Heart right ventricle (tissue), 16 donors: ENCODE measurements at regions not wholly inside any gene's neighbourhood (a gene's known extent, or its start where the extent isn't known, plus 50 kb on each side); places are given as distances from the start of the nearest gene placed in this dataset.

Experiments
- ATAC-seq, 8 donors: fragments of 200-7000 bp; cut with Tn5 transposase; one replicate each; pipeline ENCODE4 v1.9.1; 2020; ENCODE audit warnings: mild to moderate bottlenecking in 8 of 8, moderate library complexity in 8 of 8, moderate number of reproducible peaks in 1 of 8
- DNase-seq, 2 donors: peaks; one replicate each; pipeline ENCODE4 v3.0.0-alpha.2; 2020
- H3K27ac ChIP-seq, 10 donors: fragments of 200-600 bp; sonication (generic) in 2 of 10; one replicate each; pipeline versions ENCODE4 v1.5.0 to v1.8.0; 2020 to 2022; ENCODE audit warnings: mild to moderate bottlenecking in 3 of 10
- H3K27me3 ChIP-seq, 7 donors: fragments of 200-600 bp; one replicate each; pipeline ENCODE4 v1.8.0; 2021 to 2022; ENCODE audit warnings: mild to moderate bottlenecking in 2 of 7
- H3K36me3 ChIP-seq, 9 donors: fragments of 200-600 bp; sonication (generic) in 1 of 9; one replicate each; pipeline versions ENCODE4 v1.5.0 to v1.8.0; 2020 to 2022; ENCODE audit warnings: mild to moderate bottlenecking in 2 of 9
- H3K4me1 ChIP-seq, 9 donors: fragments of 200-600 bp; sonication (generic) in 1 of 9; one replicate each; pipeline versions ENCODE4 v1.5.0 to v1.8.0; 2020 to 2022; ENCODE audit warnings: mild to moderate bottlenecking in 4 of 9
- H3K4me3 ChIP-seq, 10 donors: fragments of 200-600 bp; sonication (generic) in 2 of 10; one replicate each; pipeline versions ENCODE4 v1.5.0 to v1.8.0; 2020 to 2022; ENCODE audit warnings: mild to moderate bottlenecking in 7 of 10, moderate library complexity in 2 of 10
- H3K9me3 ChIP-seq, 11 donors: fragments of 200-600 bp in 10 of 11; sonication (generic) in 2 of 11; one replicate each; pipeline versions ENCODE4 v1.5.0 to v1.8.0; 2013 to 2022; ENCODE audit warnings: mild to moderate bottlenecking in 2 of 11, control low read depth in 1 of 11, moderate library complexity in 1 of 11
- CTCF ChIP-seq, 9 donors: fragments of 200-600 bp; sonication (generic) in 2 of 9; IDR thresholded peaks; one replicate each; pipeline versions ENCODE4 v1.5.0 to v1.8.0; 2021 to 2022; ENCODE audit warnings: antibody characterized with exemption in 9 of 9, mild to moderate bottlenecking in 5 of 9, moderate library complexity in 1 of 9
- WGBS, 2 donors: extraction: QIAGEN DNeasy Blood & Tissue Kit; methylation state at CpG; one replicate each; pipeline ENCODE4 v1.1.7; 2013; ENCODE audit warnings: inconsistent platforms in 1 of 2; 5-methylcytosine and 5-hydroxymethylcytosine counted together
- intact Hi-C, 10 donors: fragments of 100-400 bp; cut with DNase I; formaldehyde crosslinking; loops; one replicate each; pipeline versions ENCODE4 v1.11.1 to v1.14.2; 2022
- donor health status: Arrhythmogenic right ventricular cardiomyopathy.
- donor health status: ischemic (EF 13 %, LVEDD 7.1; RV severe dilation, severe dysfunction).
- donor health status: healthy with polysubstance abuse.
- donor health status: DM: no; HTN: yes; CAD: no.
- donor health status: DM: no; HTN: no; CAD: no.
- donor health status: ischemic (EF 25% LVEDD 6.9; RV normal size, moderate dysfunction).
- donor health status: ischemic (EF 25% LVEDD 5.7; RV mildly dilated, moderate dysfunction).
- donor health status: healthy.
- donor health status: DM: yes; HTN: yes; CAD: no.
- donor health status: Ischemic cardiomyopathy.
- donor health status: ischemic (EF 35%, LVEDD 5.7; RV mildly dilated, moderate dysfunction).
- donor health status: nonischemic (EF 11% LVEDD 7.7; RV severe dilation, severe dysfunction).
- donor health status: DM: yes; HTN: yes; CAD: no.
- donor health status: PGD.
- donor health status: ischemic (EF 29% LVEDD 5.4; RV normal size, mild dysfunction).
- donor health status: nonischemic (EF 23%, LVEDD 6.1; RV moderate dilation, normal function).

- intact Hi-C loops: no loop called here
- 87 to 88% methylated on average over 5 of the region's 5 CpGs for WGBS, 2 donors
- H3K4me3 ChIP-seq: no peak overlapping the region
- H3K9me3 ChIP-seq: peaks cover 0 to 33% (median 6%) of the 10 kb centered on the region in 11 donors
- H3K27ac ChIP-seq: no peak overlapping the region
- TF ChIP-seq CTCF (IDR thresholded peaks at IDR 0.05): no peak
- ATAC-seq (no peak), DNase-seq (no peak)
- H3K4me1 ChIP-seq: no peaks in the 10 kb centered on the region
- H3K27me3 ChIP-seq: no peaks in the 10 kb centered on the region
- H3K36me3 ChIP-seq: no peaks in the 10 kb centered on the region
Measured at GRCh38 chr13:37270226-37271001, 164.9 kb upstream of the CSNK1A1L start.

GRCh38 chr13:37263871-37264270 is 158.4 kb upstream of the CSNK1A1L start:
- Histone ChIP-seq H3K9me3 (peaks cover 0 to 32% (median 15%) of the 10 kb centered on the region in 11 donors), H3K4me1 (no peaks in the 10 kb centered on the region), H3K4me3 (no peak overlapping the region), H3K27me3 (no peaks in the 10 kb centered on the region), H3K27ac (no peak overlapping the region), H3K36me3 (no peaks in the 10 kb centered on the region)
- ATAC-seq (no peak), DNase-seq (no peak)
- no peak for TF ChIP-seq CTCF (IDR thresholded peaks at IDR 0.05)
- intact Hi-C loops: no loop called here
- WGBS, 2 donors: 51 to 55% methylated on average over 2 of the region's 2 CpGs

GRCh38 chr13:37257706-37258105 is 152.2 kb upstream of the CSNK1A1L start:
- Histone ChIP-seq H3K36me3 (no peaks in the 10 kb centered on the region), H3K4me1 (no peaks in the 10 kb centered on the region), H3K27ac (no peak overlapping the region), H3K27me3 (no peaks in the 10 kb centered on the region), H3K4me3 (no peak overlapping the region), H3K9me3 (peaks cover 0 to 32% (median 15%) of the 10 kb centered on the region in 11 donors)
- DNase-seq: no peak
- no peak for ATAC-seq
- no peak for TF ChIP-seq CTCF (IDR thresholded peaks at IDR 0.05)
- 53 to 77% methylated on average over 2 of the region's 2 CpGs for whole genome bisulfite sequencing, 2 donors
- intact Hi-C loops: no loop called here

GRCh38 chr13:37257051-37257450 is 151.6 kb upstream of the CSNK1A1L start:
- no peak for TF ChIP-seq CTCF (IDR thresholded peaks at IDR 0.05)
- WGBS, 2 donors: 96 to 100% methylated on average over 1 of the region's 1 CpG
- no peak for DNase-seq

More at GRCh38 chr13:37257051-37257450, 151.6 kb upstream of the CSNK1A1L start:
- no peak overlapping the region for H3K27ac ChIP-seq
- H3K9me3 ChIP-seq: peaks cover 0 to 28% (median 15%) of the 10 kb centered on the region in 11 donors
- intact Hi-C loops: no loop called here
- no peaks in the 10 kb centered on the region for H3K36me3 ChIP-seq
- H3K27me3 ChIP-seq: no peaks in the 10 kb centered on the region
- no peaks in the 10 kb centered on the region for H3K4me1 ChIP-seq
- H3K4me3 ChIP-seq: no peak overlapping the region
- ATAC-seq: no peak
